HS-5 (cell line): ENCODE measurements at regions not wholly inside any gene's neighbourhood (a gene's known extent, or its start where the extent isn't known, plus 50 kb on each side); places are given as distances from the start of the nearest gene placed in this dataset.
A peak's percentile ranks its signal among the peaks of the same experiment; 100 is the strongest.

Experiments used
- DNase-seq: peaks from one replicate; pipeline ENCODE4 v3.0.0-alpha.2; 2012; ENCODE audit warnings: low read depth

DNA sequence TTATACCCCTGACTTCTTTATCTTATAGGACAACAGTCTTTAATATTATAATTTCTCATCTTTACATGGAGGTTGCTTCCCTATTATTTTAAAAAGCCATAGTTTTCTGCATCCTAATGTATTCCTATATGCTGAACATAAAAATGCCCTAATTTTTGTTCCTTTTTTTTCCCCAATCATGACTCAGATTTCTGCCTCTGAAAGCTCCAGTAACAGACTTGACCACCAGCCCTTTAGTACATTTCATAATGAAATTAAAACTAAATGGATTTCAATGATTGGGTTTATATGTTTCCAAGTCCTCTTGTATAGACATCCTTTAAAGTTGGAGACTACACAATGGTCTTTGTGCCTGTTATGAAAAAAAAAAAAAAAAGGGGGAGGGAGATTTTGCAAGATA is 712.5 kb downstream of the DIAPH3 start:
- DNase-seq: no peak

DNA sequence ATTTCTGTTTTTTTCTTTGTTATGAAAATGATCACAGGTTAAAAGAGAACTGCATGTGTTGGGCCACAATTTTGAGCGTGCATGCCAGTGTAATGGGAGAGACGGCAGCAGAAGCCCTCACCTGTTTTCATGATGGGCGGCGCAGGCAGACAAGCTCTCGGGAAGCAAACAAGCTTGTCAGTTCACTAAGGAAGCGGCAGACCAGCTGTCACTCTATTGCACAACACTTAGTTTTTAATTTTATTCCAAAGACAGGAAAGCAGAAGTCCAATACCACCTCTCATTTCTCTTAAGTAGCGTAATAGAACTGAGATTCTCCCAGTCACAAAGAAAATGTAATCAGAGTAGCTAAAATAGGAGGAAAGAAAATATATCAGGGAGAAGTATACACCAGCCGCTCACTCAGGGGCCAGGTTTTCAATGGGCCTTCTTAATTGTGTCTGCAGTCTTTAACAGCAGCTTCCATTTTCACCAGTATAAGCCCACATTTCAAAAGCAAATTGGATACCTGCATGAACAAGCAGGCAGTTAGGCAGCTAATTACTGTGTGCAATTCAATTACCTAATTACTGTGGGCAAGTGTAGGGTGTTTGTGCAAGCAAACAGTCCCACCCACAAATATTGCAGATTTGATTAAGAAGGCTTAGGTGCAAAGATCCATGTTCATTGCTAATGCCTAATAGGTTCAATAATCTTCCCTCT is 711.4 kb downstream of the DIAPH3 start:
- no peak for DNase-seq

- DNase-seq: peak; percentile 33
Measured at GRCh38 chr13:59458908-59459579, 704.7 kb downstream of the DIAPH3 start.

GRCh38 chr13:59459972-59460371 is 703.8 kb downstream of the DIAPH3 start:
- DNase-seq: no peak

- no peak for DNase-seq
Measured at GRCh38 chr13:59461411-59461810, 702.3 kb downstream of the DIAPH3 start.

DNA sequence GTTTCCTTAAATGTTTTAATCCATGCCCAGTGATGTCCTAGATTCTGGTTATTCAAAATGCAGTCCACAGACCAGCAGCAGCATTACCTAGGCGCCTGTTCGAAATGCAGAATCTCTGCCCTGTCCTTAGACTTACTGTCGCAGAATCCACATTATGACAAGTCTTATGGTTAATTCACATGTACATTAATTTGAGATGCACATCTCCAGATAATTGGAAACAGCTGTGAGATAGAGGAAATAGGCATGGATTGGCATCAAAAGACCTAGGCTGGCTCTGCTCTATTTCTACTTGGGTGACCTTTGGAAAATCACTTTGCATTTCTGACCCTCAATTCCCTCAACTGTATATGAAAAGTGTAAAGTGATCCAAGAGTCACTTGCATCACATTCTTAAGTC is 700.7 kb downstream of the DIAPH3 start:
- DNase-seq: no peak

DNA sequence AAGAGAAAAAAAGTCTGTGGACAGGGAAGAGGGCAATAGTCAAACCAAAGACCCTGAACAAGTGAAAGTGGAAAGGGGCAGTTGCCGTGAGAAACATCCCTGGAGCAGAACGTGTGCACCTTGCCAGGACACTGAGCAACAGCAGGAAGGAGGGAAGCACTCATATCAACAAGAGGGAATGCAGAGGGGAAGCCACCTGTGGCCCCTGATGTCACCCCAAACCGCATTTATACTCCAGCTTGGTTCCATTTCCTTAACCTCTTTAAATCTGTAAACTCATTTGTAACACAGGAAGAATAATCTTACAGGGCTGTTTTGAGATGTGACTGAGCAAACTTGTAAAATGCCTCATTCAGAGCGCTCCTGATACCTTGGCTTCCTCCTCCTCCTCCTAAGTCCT is 698.8 kb downstream of the DIAPH3 start:
- DNase-seq: no peak

GRCh38 chr13:59468396-59468795 is 695.3 kb downstream of the DIAPH3 start:
- DNase-seq: no peak

DNA sequence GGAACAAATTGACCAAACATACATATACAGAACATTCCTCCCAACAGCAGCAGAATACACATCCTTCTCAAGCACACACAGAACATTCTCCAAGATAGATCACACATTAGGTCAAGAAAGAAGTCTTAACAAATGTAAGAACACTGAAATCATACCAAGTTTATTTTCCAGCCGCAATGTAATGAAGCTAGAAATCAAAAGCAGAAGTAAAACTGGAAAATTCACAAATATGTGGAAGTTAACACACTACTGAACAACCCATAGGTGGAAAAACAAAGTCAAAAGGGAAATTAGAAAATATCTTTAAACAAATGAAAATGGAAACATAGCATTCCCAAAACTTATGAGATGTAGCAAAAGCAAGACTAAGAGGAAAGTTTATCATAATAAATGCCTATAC is 692.6 kb downstream of the DIAPH3 start:
- no peak for DNase-seq

DNA sequence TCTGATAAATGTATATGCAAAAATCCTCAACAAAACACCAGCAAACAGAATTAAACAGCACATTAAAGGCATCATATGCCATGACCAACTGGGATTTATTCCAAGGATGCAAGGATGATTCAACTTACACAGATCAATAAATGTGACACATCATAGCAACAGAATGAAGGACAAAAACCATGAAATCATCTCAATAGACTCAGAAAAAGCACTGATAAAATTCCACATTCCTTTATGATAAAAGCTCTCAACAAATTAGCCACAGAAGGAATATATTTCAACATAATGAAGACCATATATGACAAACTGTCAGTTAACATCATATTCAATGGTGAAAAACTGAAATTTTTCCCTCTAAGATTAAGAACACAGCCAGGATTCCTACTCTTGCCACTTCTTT is 691.6 kb downstream of the DIAPH3 start:
- DNase-seq: peak; percentile 60

- no peak for DNase-seq
Measured at GRCh38 chr13:59474696-59475095, 689.0 kb downstream of the DIAPH3 start.

- no peak for DNase-seq
Measured at GRCh38 chr13:59475911-59476310, 687.8 kb downstream of the DIAPH3 start.

- no peak for DNase-seq
Measured at GRCh38 chr13:59476366-59476765, 687.4 kb downstream of the DIAPH3 start.

DNA sequence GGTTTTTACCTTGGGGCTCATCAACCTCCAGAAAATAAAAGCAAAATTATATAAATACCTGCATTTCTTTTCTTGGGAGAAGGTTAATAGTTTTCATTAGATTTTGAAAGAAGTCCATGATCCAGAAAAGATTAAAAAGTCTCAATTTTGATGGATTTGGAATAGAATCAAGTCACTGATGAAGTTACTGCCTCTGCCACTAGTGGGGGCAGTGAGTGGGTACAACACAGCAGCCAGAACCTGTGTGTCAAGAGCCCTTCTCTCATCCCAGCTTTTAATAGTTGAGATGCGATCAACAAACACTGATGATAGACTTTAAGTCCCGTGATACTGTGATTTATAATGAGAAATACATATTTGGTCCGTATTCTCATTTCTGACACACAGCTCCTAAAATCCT is 686.7 kb downstream of the DIAPH3 start:
- DNase-seq: no peak

GRCh38 chr13:59478908-59479307 is 684.8 kb downstream of the DIAPH3 start:
- no peak for DNase-seq

DNA sequence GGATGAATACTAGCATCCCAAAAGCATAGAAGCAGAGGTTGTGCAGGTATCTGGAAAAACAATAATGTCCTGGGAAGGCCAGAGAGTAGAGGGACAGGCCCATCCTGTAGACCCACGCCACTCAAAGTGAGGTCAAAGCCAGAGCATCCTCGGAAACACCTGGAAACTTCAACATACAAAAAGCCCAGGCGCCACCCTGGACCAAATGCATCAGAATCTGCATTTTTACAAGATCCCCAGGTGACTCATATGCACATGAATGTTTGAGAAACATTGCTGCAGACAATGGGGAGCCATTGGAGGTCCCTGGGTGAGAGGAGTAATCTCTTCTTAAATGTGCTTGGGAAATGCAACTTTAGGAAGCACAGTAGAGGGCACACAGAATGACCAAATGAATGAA is 684.1 kb downstream of the DIAPH3 start:
- no peak for DNase-seq

- DNase-seq: no peak
Measured at GRCh38 chr13:59480396-59481259, 683.1 kb downstream of the DIAPH3 start.

GRCh38 chr13:59483501-59484145 is 680.1 kb downstream of the DIAPH3 start:
- no peak for DNase-seq

GRCh38 chr13:59487883-59488282 is 675.8 kb downstream of the DIAPH3 start:
- DNase-seq: no peak

DNA sequence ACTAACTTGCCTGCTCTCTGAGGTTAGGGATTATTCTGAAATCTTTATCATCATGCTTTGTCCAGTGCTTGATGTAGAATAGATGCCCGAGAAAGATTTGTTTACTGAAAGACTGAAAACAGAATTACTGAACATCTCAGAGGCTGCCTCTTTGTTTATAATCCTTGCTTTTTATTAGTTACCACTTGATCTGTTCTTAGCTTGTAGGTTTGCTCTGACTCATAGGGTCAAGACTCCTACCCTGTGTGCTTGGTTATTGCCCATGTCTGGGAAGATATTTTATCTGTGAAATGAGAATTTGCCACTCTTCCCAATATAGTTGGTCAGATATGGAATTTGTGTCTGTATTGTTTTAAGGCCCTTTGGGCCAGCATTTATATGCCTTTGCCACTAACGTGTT is 675.3 kb downstream of the DIAPH3 start:
- DNase-seq: no peak

DNA sequence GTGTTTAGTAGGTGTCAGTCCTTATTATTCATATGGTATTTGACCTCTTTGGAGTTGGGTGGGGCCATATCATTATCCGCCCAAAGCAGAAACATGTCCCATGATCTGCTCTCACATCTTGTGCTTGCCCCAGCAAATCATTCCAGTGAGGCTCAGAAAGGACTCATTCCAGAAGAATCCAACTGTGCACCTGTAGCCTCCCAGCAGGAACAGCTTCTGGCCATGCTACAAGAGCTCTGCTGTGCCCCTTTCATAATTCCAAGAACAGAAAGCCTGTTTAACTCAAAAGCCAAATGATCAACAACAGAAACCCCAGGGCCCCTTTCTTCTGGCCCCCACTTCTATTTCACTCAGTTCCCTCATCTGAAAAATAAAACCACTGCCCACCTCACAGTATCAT is 673.1 kb downstream of the DIAPH3 start:
- no peak for DNase-seq

DNA sequence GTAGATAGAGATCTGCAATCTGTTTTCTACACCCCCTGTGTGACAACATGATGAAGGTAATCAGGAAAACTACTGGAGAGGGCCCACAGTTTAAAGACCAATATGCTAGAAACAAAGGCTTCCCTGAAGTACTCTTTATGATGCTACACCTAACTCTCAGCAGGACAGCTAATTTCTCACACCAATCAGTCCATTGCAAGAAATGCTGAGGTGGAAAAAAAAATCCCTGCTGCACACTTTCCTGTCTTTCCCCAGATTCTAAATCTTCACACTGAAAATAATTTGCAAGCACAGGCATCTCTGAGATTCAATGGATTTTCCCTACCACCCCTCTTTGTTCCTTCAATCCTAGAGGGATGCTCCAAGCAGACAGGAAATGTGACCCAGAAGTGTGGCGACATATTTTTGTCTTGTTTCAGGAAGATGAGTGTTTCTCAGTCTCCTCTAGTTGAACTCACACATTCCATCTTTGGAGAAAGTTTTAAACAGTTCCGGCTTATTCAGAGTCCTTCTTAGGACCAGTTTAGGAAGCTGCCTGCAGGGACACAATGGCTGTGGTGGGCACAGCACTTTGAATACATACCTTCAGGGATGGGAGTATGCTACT is 671.6 kb downstream of the DIAPH3 start:
- no peak for DNase-seq
